Heart right ventricle (tissue), 16 donors: ENCODE measurements at regions not wholly inside any gene's neighbourhood (a gene's known extent, or its start where the extent isn't known, plus 50 kb on each side); places are given as distances from the start of the nearest gene placed in this dataset.
A peak's percentile ranks its signal among the peaks of the same experiment; 100 is the strongest.
"Not testable (repeated sequence)": the region's sequence is repeated elsewhere in the genome, so short reads cannot be mapped to it uniquely, and the experiment has no call there.

ENCODE experiments used
- ATAC-seq, 8 donors: fragments of 200-7000 bp; cut with Tn5 transposase; one replicate each; pipeline ENCODE4 v1.9.1; 2020; ENCODE audit warnings: mild to moderate bottlenecking in 8 of 8, moderate library complexity in 8 of 8, moderate number of reproducible peaks in 1 of 8
- DNase-seq, 2 donors: peaks; one replicate each; pipeline ENCODE4 v3.0.0-alpha.2; 2020
- H3K27ac ChIP-seq, 10 donors: fragments of 200-600 bp; sonication (generic) in 2 of 10; one replicate each; pipeline versions ENCODE4 v1.5.0 to v1.8.0; 2020 to 2022; ENCODE audit warnings: mild to moderate bottlenecking in 3 of 10
- H3K27me3 ChIP-seq, 7 donors: fragments of 200-600 bp; one replicate each; pipeline ENCODE4 v1.8.0; 2021 to 2022; ENCODE audit warnings: mild to moderate bottlenecking in 2 of 7
- H3K36me3 ChIP-seq, 9 donors: fragments of 200-600 bp; sonication (generic) in 1 of 9; one replicate each; pipeline versions ENCODE4 v1.5.0 to v1.8.0; 2020 to 2022; ENCODE audit warnings: mild to moderate bottlenecking in 2 of 9
- H3K4me1 ChIP-seq, 9 donors: fragments of 200-600 bp; sonication (generic) in 1 of 9; one replicate each; pipeline versions ENCODE4 v1.5.0 to v1.8.0; 2020 to 2022; ENCODE audit warnings: mild to moderate bottlenecking in 4 of 9
- H3K4me3 ChIP-seq, 10 donors: fragments of 200-600 bp; sonication (generic) in 2 of 10; one replicate each; pipeline versions ENCODE4 v1.5.0 to v1.8.0; 2020 to 2022; ENCODE audit warnings: mild to moderate bottlenecking in 7 of 10, moderate library complexity in 2 of 10
- H3K9me3 ChIP-seq, 11 donors: fragments of 200-600 bp in 10 of 11; sonication (generic) in 2 of 11; one replicate each; pipeline versions ENCODE4 v1.5.0 to v1.8.0; 2013 to 2022; ENCODE audit warnings: mild to moderate bottlenecking in 2 of 11, control low read depth in 1 of 11, moderate library complexity in 1 of 11
- CTCF ChIP-seq, 9 donors: fragments of 200-600 bp; sonication (generic) in 2 of 9; IDR thresholded peaks; one replicate each; pipeline versions ENCODE4 v1.5.0 to v1.8.0; 2021 to 2022; ENCODE audit warnings: antibody characterized with exemption in 9 of 9, mild to moderate bottlenecking in 5 of 9, moderate library complexity in 1 of 9
- WGBS, 2 donors: extraction: QIAGEN DNeasy Blood & Tissue Kit; methylation state at CpG; one replicate each; pipeline ENCODE4 v1.1.7; 2013; ENCODE audit warnings: inconsistent platforms in 1 of 2; 5-methylcytosine and 5-hydroxymethylcytosine counted together
- intact Hi-C, 10 donors: fragments of 100-400 bp; cut with DNase I; formaldehyde crosslinking; loops; one replicate each; pipeline versions ENCODE4 v1.11.1 to v1.14.2; 2022
- donor health status: Arrhythmogenic right ventricular cardiomyopathy.
- donor health status: ischemic (EF 13 %, LVEDD 7.1; RV severe dilation, severe dysfunction).
- donor health status: healthy with polysubstance abuse.
- donor health status: DM: no; HTN: yes; CAD: no.
- donor health status: DM: no; HTN: no; CAD: no.
- donor health status: ischemic (EF 25% LVEDD 6.9; RV normal size, moderate dysfunction).
- donor health status: ischemic (EF 25% LVEDD 5.7; RV mildly dilated, moderate dysfunction).
- donor health status: healthy.
- donor health status: DM: yes; HTN: yes; CAD: no.
- donor health status: Ischemic cardiomyopathy.
- donor health status: ischemic (EF 35%, LVEDD 5.7; RV mildly dilated, moderate dysfunction).
- donor health status: nonischemic (EF 11% LVEDD 7.7; RV severe dilation, severe dysfunction).
- donor health status: DM: yes; HTN: yes; CAD: no.
- donor health status: PGD.
- donor health status: ischemic (EF 29% LVEDD 5.4; RV normal size, mild dysfunction).
- donor health status: nonischemic (EF 23%, LVEDD 6.1; RV moderate dilation, normal function).

GRCh38 chr3:40753951-40754350, 229.2 kb downstream of the ZNF621 start:
- H3K27ac ChIP-seq, result no peak overlapping the region
- H3K36me3 ChIP-seq, result no peaks in the 10 kb centered on the region
- no peaks in the 10 kb centered on the region for H3K27me3 ChIP-seq
- WGBS, 2 donors, result 61 to 67% methylated on average over 3 of the region's 3 CpGs
- DNase-seq (no peak), ATAC-seq (no peak)
- intact Hi-C loops, result no loop called here
- H3K9me3 ChIP-seq, result no peaks in the 10 kb centered on the region
- H3K4me3 ChIP-seq, result no peak overlapping the region
- TF ChIP-seq CTCF (IDR thresholded peaks at IDR 0.05), result no peak
- H3K4me1 ChIP-seq, result no peaks in the 10 kb centered on the region

- H3K36me3 ChIP-seq, result no peaks in the 10 kb centered on the region
- no peak overlapping the region for H3K27ac ChIP-seq
- no peaks in the 10 kb centered on the region for H3K9me3 ChIP-seq
- no peak for DNase-seq
- WGBS, 2 donors, result 81 to 89% methylated on average over 2 of the region's 2 CpGs
- no peak for TF ChIP-seq CTCF (IDR thresholded peaks at IDR 0.05)
- H3K4me1 ChIP-seq, result no peaks in the 10 kb centered on the region
- no peak for ATAC-seq
- H3K4me3 ChIP-seq, result no peak overlapping the region
- H3K27me3 ChIP-seq, result no peaks in the 10 kb centered on the region
- intact Hi-C loops, result no loop called here
These were observed 230.2 kb downstream of the ZNF621 start for GRCh38 chr3:40754994-40755393.

- Histone ChIP-seq H3K4me1 (no peaks in the 10 kb centered on the region), H3K27me3 (no peaks in the 10 kb centered on the region), H3K36me3 (no peaks in the 10 kb centered on the region), H3K9me3 (no peaks in the 10 kb centered on the region), H3K27ac (no peak overlapping the region), H3K4me3 (no peak overlapping the region)
- intact Hi-C loops, result no loop called here
- TF ChIP-seq CTCF (IDR thresholded peaks at IDR 0.05), result no peak
- DNase-seq (no peak), ATAC-seq (no peak)
- WGBS, 2 donors, result 86 to 89% methylated on average over 1 of the region's 1 CpG
These were observed 231.7 kb downstream of the ZNF621 start for GRCh38 chr3:40756500-40756899.

- Histone ChIP-seq H3K27ac (peak overlapping the region in 1 of 10 donors; percentile 46), H3K4me1 (peaks cover 0 to 16% (median 0%) of the 10 kb centered on the region in 9 donors), H3K9me3 (peaks cover 0 to 15% (median 0%) of the 10 kb centered on the region in 11 donors)
- intact Hi-C loops, DNase-seq, H3K36me3 ChIP-seq, ATAC-seq, H3K4me3 ChIP-seq, H3K27me3 ChIP-seq: not testable (repeated sequence)
- WGBS, 2 donors, result 86 to 92% methylated on average over 1 of the region's 1 CpG
These were observed 238.0 kb downstream of the ZNF621 start for GRCh38 chr3:40762771-40763170.

GRCh38 chr3:40763807-40764206, 239.0 kb downstream of the ZNF621 start:
- WGBS, 2 donors, result 94 to 95% methylated on average over 4 of the region's 4 CpGs
- no peak for ATAC-seq

More at GRCh38 chr3:40763807-40764206, 239.0 kb downstream of the ZNF621 start:
- H3K27me3 ChIP-seq, result no peaks in the 10 kb centered on the region
- H3K4me3 ChIP-seq, result no peak overlapping the region
- no peak overlapping the region for H3K27ac ChIP-seq
- H3K9me3 ChIP-seq, result peaks cover 0 to 15% (median 0%) of the 10 kb centered on the region in 11 donors
- no peak for TF ChIP-seq CTCF (IDR thresholded peaks at IDR 0.05)
- intact Hi-C loops, result no loop called here
- H3K4me1 ChIP-seq, result peaks cover 0 to 16% (median 0%) of the 10 kb centered on the region in 9 donors
- no peaks in the 10 kb centered on the region for H3K36me3 ChIP-seq
- no peak for DNase-seq
